ENCODE measurements at regions not wholly inside any gene's neighbourhood (a gene's known extent, or its start where the extent isn't known, plus 50 kb on each side); places are given as distances from the start of the nearest gene placed in this dataset.

DNA sequence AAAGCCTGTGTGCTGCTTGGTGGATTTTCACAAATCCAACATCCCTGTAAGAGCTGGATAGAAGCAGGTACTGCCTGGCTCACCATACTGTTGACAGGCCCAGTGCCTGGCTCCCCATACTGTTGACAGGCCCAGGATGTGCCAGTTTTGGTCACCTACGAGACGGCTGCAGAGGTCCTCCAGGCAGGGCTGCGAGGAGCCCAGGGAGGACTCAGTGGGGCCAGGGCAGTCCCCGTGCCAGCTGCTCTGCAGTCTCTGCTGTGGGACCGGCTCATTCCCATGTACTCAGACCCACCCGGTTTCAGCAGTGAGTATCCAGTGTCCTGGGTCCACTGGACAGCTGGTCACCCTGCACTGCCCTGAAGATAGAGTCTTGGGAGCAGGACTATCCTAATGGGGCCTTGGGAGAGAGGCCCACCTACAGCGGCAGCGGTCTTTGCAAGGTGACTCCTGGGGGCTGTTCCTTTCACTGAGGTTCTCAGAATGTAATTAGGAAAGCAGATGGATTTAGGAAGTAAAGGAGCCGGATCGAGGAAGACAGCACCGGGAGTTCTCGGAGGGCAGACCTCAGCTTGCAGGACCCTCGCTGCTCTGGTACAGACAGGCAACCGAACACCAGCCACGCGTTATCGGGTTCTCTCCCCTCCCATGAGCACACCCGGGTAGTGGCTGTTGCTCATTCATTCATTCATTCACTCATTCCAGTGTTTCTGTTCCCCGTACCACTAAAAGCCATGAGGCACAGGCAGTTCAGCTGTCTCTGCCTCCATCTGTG, 106.1 kb downstream of the CTTN start:
- no peaks in the 10 kb centered on the region for H3K36me3 ChIP-seq (ENCODE audit: low read length)
- TF ChIP-seq EZH2phosphoT487 (conservative IDR thresholded peaks at IDR 0.05; ENCODE audit: low read length) (no peak), CTCF (IDR thresholded peaks at IDR 0.05; ENCODE audit: insufficient read depth, low read length, poor library complexity, severe bottlenecking) (no peak)
- no peaks in the 10 kb centered on the region for H4K20me1 ChIP-seq (ENCODE audit: low read depth, low read length)
- no peak overlapping the region for H3K4me3 ChIP-seq (ENCODE audit: insufficient read depth, low read length, poor library complexity, severe bottlenecking)
- no peaks in the 10 kb centered on the region for H3K79me2 ChIP-seq (ENCODE audit: insufficient read depth, low read length)
- H3K9me3 ChIP-seq (ENCODE audit: insufficient read depth, low read length), result no peaks in the 10 kb centered on the region
- no peak overlapping the region for H3K4me2 ChIP-seq (ENCODE audit: low read depth, low read length, poor library complexity, severe bottlenecking)
- H3K27me3 ChIP-seq (ENCODE audit: low read length), result no peaks in the 10 kb centered on the region
- H3F3A ChIP-seq (ENCODE audit: insufficient read depth), result no peaks in the 10 kb centered on the region
- H2AFZ ChIP-seq (ENCODE audit: low read depth, low read length, severe bottlenecking), result no peak overlapping the region
- no peak overlapping the region for H3K27ac ChIP-seq (ENCODE audit: low read depth, low read length)
- H3K9ac ChIP-seq (ENCODE audit: low read length), result no peak overlapping the region
- no peaks in the 10 kb centered on the region for H3K9me2 ChIP-seq (replicated peaks; ENCODE audit: insufficient read depth, low read length)

- Histone ChIP-seq H3K79me2 (ENCODE audit: insufficient read depth, low read length) (no peaks in the 10 kb centered on the region), H3K9me2 (replicated peaks; ENCODE audit: insufficient read depth, low read length) (no peaks in the 10 kb centered on the region), H3K4me2 (ENCODE audit: low read depth, low read length, poor library complexity, severe bottlenecking) (no peak overlapping the region), H3K4me3 (ENCODE audit: insufficient read depth, low read length, poor library complexity, severe bottlenecking) (no peak overlapping the region), H2AFZ (ENCODE audit: low read depth, low read length, severe bottlenecking) (no peak overlapping the region), H4K20me1 (ENCODE audit: low read depth, low read length) (no peaks in the 10 kb centered on the region), H3K27me3 (ENCODE audit: low read length) (no peaks in the 10 kb centered on the region), H3K27ac (ENCODE audit: low read depth, low read length) (no peak overlapping the region), H3K9ac (ENCODE audit: low read length) (no peak overlapping the region), H3F3A (ENCODE audit: insufficient read depth) (no peaks in the 10 kb centered on the region), H3K9me3 (ENCODE audit: insufficient read depth, low read length) (no peaks in the 10 kb centered on the region), H3K36me3 (ENCODE audit: low read length) (no peaks in the 10 kb centered on the region)
- no peak for TF ChIP-seq CTCF (IDR thresholded peaks at IDR 0.05; ENCODE audit: insufficient read depth, low read length, poor library complexity, severe bottlenecking)
- TF ChIP-seq EZH2phosphoT487 (conservative IDR thresholded peaks at IDR 0.05; ENCODE audit: low read length), result no peak
These were observed 107.0 kb downstream of the CTTN start for GRCh38 chr11:70505331-70505731.

GRCh38 chr11:70505761-70506657, 107.7 kb downstream of the CTTN start:
- Histone ChIP-seq H3K79me2 (ENCODE audit: insufficient read depth, low read length) (no peaks in the 10 kb centered on the region), H2AFZ (ENCODE audit: low read depth, low read length, severe bottlenecking) (no peak overlapping the region), H3K36me3 (ENCODE audit: low read length) (no peaks in the 10 kb centered on the region), H3F3A (ENCODE audit: insufficient read depth) (no peaks in the 10 kb centered on the region), H3K27me3 (ENCODE audit: low read length) (no peaks in the 10 kb centered on the region), H3K4me3 (ENCODE audit: insufficient read depth, low read length, poor library complexity, severe bottlenecking) (no peak overlapping the region), H3K9me3 (ENCODE audit: insufficient read depth, low read length) (no peaks in the 10 kb centered on the region), H3K4me2 (ENCODE audit: low read depth, low read length, poor library complexity, severe bottlenecking) (no peak overlapping the region), H3K27ac (ENCODE audit: low read depth, low read length) (no peak overlapping the region), H3K9me2 (replicated peaks; ENCODE audit: insufficient read depth, low read length) (no peaks in the 10 kb centered on the region), H4K20me1 (ENCODE audit: low read depth, low read length) (no peaks in the 10 kb centered on the region), H3K9ac (ENCODE audit: low read length) (no peak overlapping the region)
- TF ChIP-seq CTCF (IDR thresholded peaks at IDR 0.05; ENCODE audit: insufficient read depth, low read length, poor library complexity, severe bottlenecking), result no peak
- no peak for TF ChIP-seq EZH2phosphoT487 (conservative IDR thresholded peaks at IDR 0.05; ENCODE audit: low read length)
